Spleen (tissue), 11 donors: ENCODE measurements at regions not wholly inside any gene's neighbourhood (a gene's known extent, or its start where the extent isn't known, plus 50 kb on each side); places are given as distances from the start of the nearest gene placed in this dataset.
"Not testable (repeated sequence)": the region's sequence is repeated elsewhere in the genome, so short reads cannot be mapped to it uniquely, and the experiment has no call there.

ENCODE experiments used
- DNase-seq: peaks from one replicate; pipeline ENCODE4 v3.0.0-alpha.2; 2020
- H3K27ac ChIP-seq, 8 donors: fragments of 200-600 bp; sonication (generic) in 7 of 8; 1 replicate in 4 of 8; 2 replicates in 4 of 8; pipeline versions ENCODE4 v1.5.0 to v1.8.0; 2016 to 2021; ENCODE audit warnings: inconsistent platforms in 4 of 8, mild to moderate bottlenecking in 4 of 8, moderate library complexity in 1 of 8
- H3K27me3 ChIP-seq, 7 donors: fragments of 200-600 bp; sonication (generic) in 6 of 7; replicated peaks in 1 of 7; 1 replicate in 4 of 7; 2 replicates in 3 of 7; pipeline versions ENCODE4 v1.5.0 to v1.8.0; 2016 to 2021; ENCODE audit warnings: inconsistent platforms in 3 of 7, mild to moderate bottlenecking in 1 of 7
- H3K36me3 ChIP-seq, 6 donors: fragments of 200-600 bp; sonication (generic) in 5 of 6; 1 replicate in 4 of 6; 2 replicates in 2 of 6; pipeline versions ENCODE4 v1.5.0 to v1.8.0; 2016 to 2021; ENCODE audit warnings: inconsistent platforms in 2 of 6
- H3K4me1 ChIP-seq, 6 donors: fragments of 200-600 bp; sonication (generic) in 5 of 6; 1 replicate in 3 of 6; 2 replicates in 3 of 6; pipeline versions ENCODE4 v1.5.0 to v1.8.0; 2016 to 2021; ENCODE audit warnings: inconsistent platforms in 3 of 6
- H3K4me3 ChIP-seq, 8 donors: fragments of 200-600 bp; sonication (generic) in 7 of 8; 1 replicate in 4 of 8; 2 replicates in 4 of 8; pipeline versions ENCODE4 v1.5.0 to v1.8.0; 2016 to 2021; ENCODE audit warnings: inconsistent platforms in 4 of 8, mild to moderate bottlenecking in 4 of 8, moderate library complexity in 2 of 8
- H3K9me3 ChIP-seq, 8 donors: fragments of 200-600 bp; sonication (generic) in 7 of 8; 1 replicate in 4 of 8; 2 replicates in 4 of 8; pipeline versions ENCODE4 v1.5.0 to v1.8.0; 2016 to 2021; ENCODE audit warnings: inconsistent platforms in 4 of 8
- CTCF ChIP-seq, 11 experiments: fragments of 200-600 bp in 7 of 11; fragments of 450-650 bp in 4 of 11; sonication (generic) in 4 of 11; IDR thresholded peaks in 8 of 11; conservative IDR thresholded peaks in 3 of 11; 1 replicate in 7 of 11; 2 replicates in 4 of 11; pipeline versions ENCODE4 v1.4.0 to v1.8.0; 2016 to 2021; ENCODE audit warnings: antibody characterized with exemption in 11 of 11, inconsistent platforms in 4 of 11, mild to moderate bottlenecking in 1 of 11
- POLR2A ChIP-seq, 3 donors: fragments of 450-650 bp; IDR thresholded peaks; one replicate each; pipeline ENCODE4 v1.5.1; 2017; ENCODE audit warnings: antibody characterized with exemption in 3 of 3, mild to moderate bottlenecking in 1 of 3
- POLR2AphosphoS5 ChIP-seq, 3 donors: sonication (generic); formaldehyde crosslinking; IDR thresholded peaks; one replicate each; pipeline ENCODE4 v1.5.1; 2017; ENCODE audit warnings: antibody characterized with exemption in 3 of 3
- WGBS, 5 donors: extraction: QIAGEN DNeasy Blood & Tissue Kit in 3 of 5; methylation state at CpG; one replicate each; pipeline versions ENCODE4 v1.1.5 to v1.1.7; 2013 to 2018; 5-methylcytosine and 5-hydroxymethylcytosine counted together
- intact Hi-C: fragments of 100-400 bp; cut with DNase I; formaldehyde crosslinking; loops from one replicate; pipeline ENCODE4 v1.15.0; 2023; ENCODE audit warnings: low total_unique reads
- donor health status: healthy with polysubstance abuse.
- donor health status: DM: no; HTN: no; CAD: no; lungs with moderate emphysema.
- donor health status: DM: no; HTN: no; CAD: no.
- donor health status: Bipolar disorder and iron deficiency.
- donor health status: healthy.
- donor health status: DM: no; HTN: no; CAD: no.
- donor health status: DM: yes; HTN: yes; CAD: no.

GRCh38 chr1:194865383-194865782, 1679.0 kb upstream of the B3GALT2 start:
- Histone ChIP-seq H3K36me3 (no peaks in the 10 kb centered on the region), H3K4me3 (no peak overlapping the region), H3K27me3 (no peaks in the 10 kb centered on the region), H3K4me1 (no peaks in the 10 kb centered on the region), H3K9me3 (peaks cover 0 to 10% (median 4%) of the 10 kb centered on the region in 8 donors), H3K27ac (no peak overlapping the region)
- TF ChIP-seq CTCF (IDR thresholded peaks at IDR 0.05 in 8 of 11, conservative IDR thresholded peaks at IDR 0.05 in 3 of 11) (no peak), POLR2A (IDR thresholded peaks at IDR 0.05) (no peak)
- 64 to 77% (median 71%) methylated on average over 4 of the region's 4 CpGs for WGBS, 5 donors
- DNase-seq: no peak
- intact Hi-C loops: no loop called here

GRCh38 chr1:194862129-194862528, 1675.7 kb upstream of the B3GALT2 start:
- TF ChIP-seq CTCF (IDR thresholded peaks at IDR 0.05 in 8 of 11, conservative IDR thresholded peaks at IDR 0.05 in 3 of 11) (no peak), POLR2A (IDR thresholded peaks at IDR 0.05) (no peak), POLR2AphosphoS5 (IDR thresholded peaks at IDR 0.05) (no peak)
- peaks cover 0 to 16% (median 4%) of the 10 kb centered on the region in 8 donors for H3K9me3 ChIP-seq
- intact Hi-C loops: no loop called here
- no peaks in the 10 kb centered on the region for H3K4me1 ChIP-seq
- H3K36me3 ChIP-seq: no peaks in the 10 kb centered on the region
- no peaks in the 10 kb centered on the region for H3K27me3 ChIP-seq
- no peak for DNase-seq
- no peak overlapping the region for H3K27ac ChIP-seq
- no peak overlapping the region for H3K4me3 ChIP-seq

- Histone ChIP-seq H3K36me3 (no peaks in the 10 kb centered on the region), H3K27ac (no peak overlapping the region), H3K27me3 (no peaks in the 10 kb centered on the region), H3K4me1 (no peaks in the 10 kb centered on the region), H3K4me3 (no peak overlapping the region), H3K9me3 (peaks cover 0 to 16% (median 4%) of the 10 kb centered on the region in 8 donors)
- 86 to 94% (median 92%) methylated on average over 10 of the region's 10 CpGs for WGBS, 5 donors
- no peak for TF ChIP-seq POLR2AphosphoS5 (IDR thresholded peaks at IDR 0.05)
- no peak for TF ChIP-seq CTCF (IDR thresholded peaks at IDR 0.05 in 8 of 11, conservative IDR thresholded peaks at IDR 0.05 in 3 of 11)
- no peak for TF ChIP-seq POLR2A (IDR thresholded peaks at IDR 0.05)
- intact Hi-C loops: no loop called here
- no peak for DNase-seq
These were observed 1674.1 kb upstream of the B3GALT2 start for GRCh38 chr1:194860248-194861201.

GRCh38 chr1:194859481-194860154, 1673.2 kb upstream of the B3GALT2 start:
- intact Hi-C loops, H3K4me1 ChIP-seq, H3K27ac ChIP-seq, DNase-seq, H3K36me3 ChIP-seq, H3K27me3 ChIP-seq, H3K4me3 ChIP-seq: not testable (repeated sequence)
- peaks cover 0 to 19% (median 4%) of the 10 kb centered on the region in 8 donors for H3K9me3 ChIP-seq
- 90 to 95% (median 93%) methylated on average over 17 of the region's 17 CpGs for WGBS, 5 donors

GRCh38 chr1:194858811-194859480, 1672.5 kb upstream of the B3GALT2 start:
- H3K4me1 ChIP-seq, H3K27ac ChIP-seq, intact Hi-C loops, H3K27me3 ChIP-seq, H3K4me3 ChIP-seq, DNase-seq, H3K36me3 ChIP-seq: not testable (repeated sequence)
- 92 to 98% (median 95%) methylated on average over 22 to 39 of the region's 39 CpGs for WGBS, 5 donors
- H3K9me3 ChIP-seq: peaks cover 0 to 19% (median 4%) of the 10 kb centered on the region in 8 donors
